ENCODE measurements at regions not wholly inside any gene's neighbourhood (a gene's known extent, or its start where the extent isn't known, plus 50 kb on each side); places are given as distances from the start of the nearest gene placed in this dataset.

GRCh38 chr11:62054484-62055121, 69.2 kb upstream of the INCENP start:
- no peak for TF ChIP-seq NFIC (IDR thresholded peaks at IDR 0.05)
- no peak for TF ChIP-seq CREB1 (IDR thresholded peaks at IDR 0.05; ENCODE audit: low read depth)
- TF ChIP-seq MAX (IDR thresholded peaks at IDR 0.05): 0 out of 2 replicates have a peak, but pooled peaks have one; percentile 18
- no peak for TF ChIP-seq EGR1 (IDR thresholded peaks at IDR 0.05)
- TF ChIP-seq RAD21 (IDR thresholded peaks at IDR 0.05; ENCODE audit: low read depth): peak; percentile 97
- no peak for TF ChIP-seq FOXM1 (IDR thresholded peaks at IDR 0.05; ENCODE audit: borderline replicate concordance, low read depth)
- peak; percentile 77; the same call in 1 of the 2 replicates for TF ChIP-seq CEBPB (IDR thresholded peaks at IDR 0.05)

GRCh38 chr11:62054081-62054480, 69.7 kb upstream of the INCENP start:
- TF ChIP-seq TCF12 (IDR thresholded peaks at IDR 0.05; ENCODE audit: low read depth) (no peak), EGR1 (IDR thresholded peaks at IDR 0.05) (no peak), TAF1 (IDR thresholded peaks at IDR 0.05; ENCODE audit: low read depth) (no peak), YY1 (IDR thresholded peaks at IDR 0.05; ENCODE audit: low read depth) (no peak), USF1 (IDR thresholded peaks at IDR 0.05) (no peak), TEAD4 (IDR thresholded peaks at IDR 0.05) (no peak), RAD21 (IDR thresholded peaks at IDR 0.05; ENCODE audit: low read depth) (no peak), FOXM1 (IDR thresholded peaks at IDR 0.05; ENCODE audit: borderline replicate concordance, low read depth) (no peak), NFIC (IDR thresholded peaks at IDR 0.05) (no peak), REST (IDR thresholded peaks at IDR 0.05; ENCODE audit: low read depth) (no peak), ZBTB7A (IDR thresholded peaks at IDR 0.05; ENCODE audit: low read depth) (no peak), EP300 (IDR thresholded peaks at IDR 0.05; ENCODE audit: borderline replicate concordance) (no peak), CEBPB (IDR thresholded peaks at IDR 0.05) (no peak), MAX (IDR thresholded peaks at IDR 0.05) (no peak), CREB1 (IDR thresholded peaks at IDR 0.05; ENCODE audit: low read depth) (no peak)

GRCh38 chr11:62050716-62051115, 73.1 kb upstream of the INCENP start:
- no peak for TF ChIP-seq NFIC (IDR thresholded peaks at IDR 0.05)
- TF ChIP-seq CREB1 (IDR thresholded peaks at IDR 0.05; ENCODE audit: low read depth): no peak
- TF ChIP-seq EP300 (IDR thresholded peaks at IDR 0.05; ENCODE audit: borderline replicate concordance): no peak
- no peak for TF ChIP-seq TCF12 (IDR thresholded peaks at IDR 0.05; ENCODE audit: low read depth)
- TF ChIP-seq EGR1 (IDR thresholded peaks at IDR 0.05): no peak
- TF ChIP-seq REST (IDR thresholded peaks at IDR 0.05; ENCODE audit: low read depth): no peak
- no peak for TF ChIP-seq TAF1 (IDR thresholded peaks at IDR 0.05; ENCODE audit: low read depth)
- no peak for TF ChIP-seq CEBPB (IDR thresholded peaks at IDR 0.05)
- no peak for TF ChIP-seq TEAD4 (IDR thresholded peaks at IDR 0.05)
- no peak for TF ChIP-seq ZBTB7A (IDR thresholded peaks at IDR 0.05; ENCODE audit: low read depth)
- no peak for TF ChIP-seq YY1 (IDR thresholded peaks at IDR 0.05; ENCODE audit: low read depth)
- no peak for TF ChIP-seq MAX (IDR thresholded peaks at IDR 0.05)
- no peak for TF ChIP-seq USF1 (IDR thresholded peaks at IDR 0.05)

GRCh38 chr11:62048100-62048499, 75.7 kb upstream of the INCENP start:
- no peak for TF ChIP-seq TEAD4 (IDR thresholded peaks at IDR 0.05)
- TF ChIP-seq CREB1 (IDR thresholded peaks at IDR 0.05; ENCODE audit: low read depth): no peak
- TF ChIP-seq FOXM1 (IDR thresholded peaks at IDR 0.05; ENCODE audit: borderline replicate concordance, low read depth): no peak
- TF ChIP-seq EGR1 (IDR thresholded peaks at IDR 0.05): no peak
- TF ChIP-seq RAD21 (IDR thresholded peaks at IDR 0.05; ENCODE audit: low read depth): no peak
- no peak for TF ChIP-seq TCF12 (IDR thresholded peaks at IDR 0.05; ENCODE audit: low read depth)

- TF ChIP-seq FOXM1 (IDR thresholded peaks at IDR 0.05; ENCODE audit: borderline replicate concordance, low read depth): no peak
- no peak for TF ChIP-seq CEBPB (IDR thresholded peaks at IDR 0.05)
Measured at GRCh38 chr11:62046568-62047100, 77.2 kb upstream of the INCENP start.

- TF ChIP-seq REST (IDR thresholded peaks at IDR 0.05; ENCODE audit: low read depth) (no peak), CEBPB (IDR thresholded peaks at IDR 0.05) (no peak), TCF12 (IDR thresholded peaks at IDR 0.05; ENCODE audit: low read depth) (no peak), YY1 (IDR thresholded peaks at IDR 0.05; ENCODE audit: low read depth) (no peak), EGR1 (IDR thresholded peaks at IDR 0.05) (no peak), FOXM1 (IDR thresholded peaks at IDR 0.05; ENCODE audit: borderline replicate concordance, low read depth) (no peak), CREB1 (IDR thresholded peaks at IDR 0.05; ENCODE audit: low read depth) (no peak), ZBTB7A (IDR thresholded peaks at IDR 0.05; ENCODE audit: low read depth) (no peak), MAX (IDR thresholded peaks at IDR 0.05) (no peak), RAD21 (IDR thresholded peaks at IDR 0.05; ENCODE audit: low read depth) (no peak), USF1 (IDR thresholded peaks at IDR 0.05) (no peak), TEAD4 (IDR thresholded peaks at IDR 0.05) (no peak), TAF1 (IDR thresholded peaks at IDR 0.05; ENCODE audit: low read depth) (no peak), NFIC (IDR thresholded peaks at IDR 0.05) (no peak), EP300 (IDR thresholded peaks at IDR 0.05; ENCODE audit: borderline replicate concordance) (no peak)
Measured at GRCh38 chr11:62044639-62045121, 77.2 kb upstream of the FTH1 start.
